ENCODE measurements at regions not wholly inside any gene's neighbourhood (a gene's known extent, or its start where the extent isn't known, plus 50 kb on each side); places are given as distances from the start of the nearest gene placed in this dataset.

- TF ChIP-seq CTCF (IDR thresholded peaks at IDR 0.05) (no peak), EP300 (IDR thresholded peaks at IDR 0.05) (no peak)
Observed at GRCh38 chr6:113645576-113645970, 211.6 kb upstream of the MARCKS start.

All from ovary (tissue), 3 donors.